HEK293T (cell line): ENCODE measurements at regions not wholly inside any gene's neighbourhood (a gene's known extent, or its start where the extent isn't known, plus 50 kb on each side); places are given as distances from the start of the nearest gene placed in this dataset.

Experiments
- ARNT ChIP-seq: fragments of 450-650 bp; IDR thresholded peaks from 2 replicates; pipeline ENCODE4 v1.6.1; 2017; ENCODE audit warnings: mild to moderate bottlenecking
- BHLHE40 ChIP-seq: fragments of 450-650 bp; IDR thresholded peaks from 2 replicates; pipeline ENCODE4 v1.6.1; 2016; ENCODE audit warnings: mild to moderate bottlenecking, moderate library complexity, borderline replicate concordance
- CTBP1 ChIP-seq: fragments of 450-650 bp; IDR thresholded peaks from 2 replicates; pipeline ENCODE4 v1.6.1; 2016; ENCODE audit warnings: borderline replicate concordance
- FOXA1 ChIP-seq: fragments of 450-650 bp; IDR thresholded peaks from 2 replicates; pipeline ENCODE4 v1.6.1; 2016; ENCODE audit warnings: mild to moderate bottlenecking
- FOXK2 ChIP-seq: fragments of 450-650 bp; IDR thresholded peaks from 2 replicates; pipeline ENCODE4 v1.6.1; 2016; ENCODE audit warnings: mild to moderate bottlenecking
- FOXM1 ChIP-seq: fragments of 450-650 bp; IDR thresholded peaks from 2 replicates; pipeline ENCODE4 v1.6.1; 2017; ENCODE audit warnings: mild to moderate bottlenecking, borderline replicate concordance
- HDGF ChIP-seq: fragments of 450-650 bp; IDR thresholded peaks from 2 replicates; pipeline ENCODE4 v1.6.1; 2017; ENCODE audit warnings: antibody characterized with exemption, borderline replicate concordance
- L3MBTL2 ChIP-seq: fragments of 450-650 bp; conservative IDR thresholded peaks from 2 replicates; pipeline ENCODE4 v1.6.1; 2016; ENCODE audit warnings: mild to moderate bottlenecking
- LEF1 ChIP-seq: fragments of 450-650 bp; IDR thresholded peaks from 2 replicates; pipeline ENCODE4 v1.6.1; 2017; ENCODE audit warnings: mild to moderate bottlenecking, borderline replicate concordance
- PKNOX1 ChIP-seq: fragments of 450-650 bp; IDR thresholded peaks from 2 replicates; pipeline ENCODE4 v1.6.1; 2016
- SP1 ChIP-seq: fragments of 450-650 bp; IDR thresholded peaks from 2 replicates; pipeline ENCODE4 v1.6.1; 2017
- SUZ12 ChIP-seq: fragments of 450-650 bp; IDR thresholded peaks from 2 replicates; pipeline ENCODE4 v1.6.1; 2016; ENCODE audit warnings: mild to moderate bottlenecking
- TARDBP ChIP-seq: fragments of 450-650 bp; IDR thresholded peaks from 2 replicates; pipeline ENCODE4 v1.6.1; 2016
- ZNF384 ChIP-seq: fragments of 450-650 bp; IDR thresholded peaks from 2 replicates; pipeline ENCODE4 v1.6.1; 2016

GRCh38 chr5:163964671-163965070 is 459.3 kb downstream of the MAT2B start:
- TF ChIP-seq PKNOX1 (no peak), FOXK2 (no peak), CTBP1 (no peak), ARNT (no peak), SP1 (no peak), SUZ12 (no peak), BHLHE40 (no peak), L3MBTL2 (no peak), TARDBP (no peak), ZNF384 (no peak), FOXA1 (no peak), LEF1 (no peak), FOXM1 (no peak), HDGF (no peak)
